Keratinocyte (primary cell): ENCODE measurements at regions not wholly inside any gene's neighbourhood (a gene's known extent, or its start where the extent isn't known, plus 50 kb on each side); places are given as distances from the start of the nearest gene placed in this dataset.

Experiments used
- CTCF ChIP-seq, 3 experiments: IDR thresholded peaks in 1 of 3; conservative IDR thresholded peaks in 1 of 3; optimal IDR thresholded peaks in 1 of 3; 2 replicates in 2 of 3; 3 replicates in 1 of 3; pipeline versions ENCODE3 to v1.5.1; 2011; ENCODE audit warnings: low read length in 3 of 3, mild to moderate bottlenecking in 3 of 3, moderate library complexity in 2 of 3, control low read depth in 1 of 3, inconsistent platforms in 1 of 3; ENCODE audit not compliant: insufficient read depth in 2 of 3; ENCODE audit errors: extremely low read depth in 1 of 3
- EZH2 ChIP-seq: IDR thresholded peaks from one replicate; pipeline ENCODE4 v1.6.1; 2012; ENCODE audit warnings: inconsistent platforms, mild to moderate bottlenecking, low read length, moderate library complexity

- TF ChIP-seq CTCF (optimal IDR thresholded peaks at IDR 0.05 in 1 of 3, IDR thresholded peaks at IDR 0.05 in 1 of 3, conservative IDR thresholded peaks at IDR 0.05 in 1 of 3; ENCODE audit: extremely low read depth in 1 of 3, insufficient read depth in 2 of 3, low read length in 3 of 3), result no peak
- TF ChIP-seq EZH2, result no peak
These were observed 298.3 kb downstream of the RBM43 start for GRCh38 chr2:150963336-150963735.
